ENCODE measurements at regions not wholly inside any gene's neighbourhood (a gene's known extent, or its start where the extent isn't known, plus 50 kb on each side); places are given as distances from the start of the nearest gene placed in this dataset.
"Not testable (repeated sequence)": the region's sequence is repeated elsewhere in the genome, so short reads cannot be mapped to it uniquely, and the experiment has no call there.

DNA sequence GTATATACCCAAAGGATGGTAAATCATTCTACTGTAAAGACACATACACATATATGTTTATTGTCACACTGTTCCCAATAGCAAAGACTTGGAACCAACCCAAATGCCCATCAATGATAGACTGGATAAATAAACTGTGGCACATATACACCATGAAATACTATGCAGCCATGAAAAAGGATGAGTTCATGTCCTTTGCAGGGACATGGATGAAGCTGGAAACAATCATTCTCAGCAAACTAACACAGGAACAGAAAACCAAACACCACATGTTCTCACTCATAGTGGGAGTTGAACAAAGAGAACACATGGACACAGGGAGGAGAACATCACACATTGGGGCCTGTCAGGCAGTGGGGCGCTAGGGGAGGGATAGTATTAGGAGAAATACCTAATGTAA, 167.1 kb upstream of the MMADHC start:
- TF ChIP-seq, protein P1, sequence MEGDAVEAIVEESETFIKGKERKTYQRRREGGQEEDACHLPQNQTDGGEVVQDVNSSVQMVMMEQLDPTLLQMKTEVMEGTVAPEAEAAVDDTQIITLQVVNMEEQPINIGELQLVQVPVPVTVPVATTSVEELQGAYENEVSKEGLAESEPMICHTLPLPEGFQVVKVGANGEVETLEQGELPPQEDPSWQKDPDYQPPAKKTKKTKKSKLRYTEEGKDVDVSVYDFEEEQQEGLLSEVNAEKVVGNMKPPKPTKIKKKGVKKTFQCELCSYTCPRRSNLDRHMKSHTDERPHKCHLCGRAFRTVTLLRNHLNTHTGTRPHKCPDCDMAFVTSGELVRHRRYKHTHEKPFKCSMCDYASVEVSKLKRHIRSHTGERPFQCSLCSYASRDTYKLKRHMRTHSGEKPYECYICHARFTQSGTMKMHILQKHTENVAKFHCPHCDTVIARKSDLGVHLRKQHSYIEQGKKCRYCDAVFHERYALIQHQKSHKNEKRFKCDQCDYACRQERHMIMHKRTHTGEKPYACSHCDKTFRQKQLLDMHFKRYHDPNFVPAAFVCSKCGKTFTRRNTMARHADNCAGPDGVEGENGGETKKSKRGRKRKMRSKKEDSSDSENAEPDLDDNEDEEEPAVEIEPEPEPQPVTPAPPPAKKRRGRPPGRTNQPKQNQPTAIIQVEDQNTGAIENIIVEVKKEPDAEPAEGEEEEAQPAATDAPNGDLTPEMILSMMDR (conservative IDR thresholded peaks at IDR 0.05 in 1 of 2, IDR thresholded peaks at IDR 0.05 in 1 of 2; ENCODE audit: low read depth in 1 of 2, low read length in 2 of 2): not testable (repeated sequence)
- TF ChIP-seq EZH2 (IDR thresholded peaks at IDR 0.05; ENCODE audit: low read length, missing control alignments): not testable (repeated sequence)

All from fibroblast of lung (primary cell).